Mucosa of stomach (tissue), 1 donor: ENCODE measurements at regions not wholly inside any gene's neighbourhood (a gene's known extent, or its start where the extent isn't known, plus 50 kb on each side); places are given as distances from the start of the nearest gene placed in this dataset.
"Not testable (repeated sequence)": the region's sequence is repeated elsewhere in the genome, so short reads cannot be mapped to it uniquely, and the experiment has no call there.

Experiments used
- H3K27me3 ChIP-seq: one replicate; pipeline ENCODE4 v1.7.0; 2013; ENCODE audit warnings: mild to moderate bottlenecking, low read length; ENCODE audit not compliant: control insufficient read depth, insufficient read depth
- H3K36me3 ChIP-seq: one replicate; pipeline ENCODE4 v1.7.0; 2013; ENCODE audit warnings: low read length; ENCODE audit not compliant: control insufficient read depth, insufficient read depth
- H3K4me1 ChIP-seq: one replicate; pipeline ENCODE4 v1.7.0; 2013; ENCODE audit warnings: mild to moderate bottlenecking, low read length; ENCODE audit not compliant: control insufficient read depth, insufficient read depth
- H3K4me3 ChIP-seq: one replicate; pipeline ENCODE4 v1.7.0; 2013; ENCODE audit warnings: low read length
- H3K9ac ChIP-seq: one replicate; pipeline ENCODE4 v1.7.0; 2013; ENCODE audit warnings: mild to moderate bottlenecking, low read length, moderate library complexity
- H3K9me3 ChIP-seq: one replicate; pipeline ENCODE4 v1.7.0; 2013; ENCODE audit warnings: mild to moderate bottlenecking, low read length, moderate library complexity; ENCODE audit not compliant: control insufficient read depth
- donor health status: Pancreatic carcinoma.

DNA sequence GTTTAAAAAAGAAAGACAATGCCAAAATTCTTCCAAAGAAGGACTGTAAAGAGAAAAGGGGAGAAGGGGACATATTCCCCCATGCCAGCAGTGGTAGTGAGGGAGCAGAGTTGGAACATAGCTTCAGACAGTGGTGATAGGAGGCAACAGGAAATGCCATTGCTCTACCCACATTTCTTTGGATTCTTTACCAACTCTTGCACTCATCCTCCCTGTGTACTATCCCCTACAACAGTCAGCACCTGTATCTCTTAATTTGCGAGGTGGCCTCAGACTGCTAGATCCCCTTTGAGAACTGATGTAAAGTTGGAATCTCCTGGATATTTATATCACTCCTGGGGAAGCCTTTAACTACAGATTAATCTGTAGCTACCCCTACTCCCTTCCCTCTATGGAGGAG lies 320.6 kb upstream of the PTGER4 start:
- Histone ChIP-seq H3K4me3 (no peak overlapping the region), H3K4me1 (no peaks in the 10 kb centered on the region), H3K36me3 (no peaks in the 10 kb centered on the region), H3K9me3 (no peaks in the 10 kb centered on the region), H3K9ac (no peak overlapping the region), H3K27me3 (no peaks in the 10 kb centered on the region)

DNA sequence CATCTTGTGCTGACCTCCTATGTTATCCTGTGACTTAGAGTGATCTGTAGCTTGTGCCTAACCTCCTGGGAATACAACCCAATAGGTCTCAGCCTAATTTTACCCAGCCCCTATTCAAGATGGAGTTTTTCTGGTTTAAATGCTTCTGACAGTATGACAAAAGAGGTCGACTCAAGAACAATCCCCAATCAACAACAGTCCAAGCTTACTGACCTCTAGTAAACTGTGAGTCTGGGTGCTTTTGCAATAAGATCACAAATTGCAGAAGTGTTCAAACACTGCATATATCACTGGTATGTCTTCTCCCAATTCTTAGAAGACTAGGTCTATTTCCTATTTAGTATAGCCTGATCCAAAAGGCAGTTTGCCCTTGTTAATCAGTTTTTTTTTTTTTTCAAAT lies 323.5 kb upstream of the PTGER4 start:
- no peaks in the 10 kb centered on the region for H3K9me3 ChIP-seq
- H3K9ac ChIP-seq, result no peak overlapping the region
- no peaks in the 10 kb centered on the region for H3K27me3 ChIP-seq
- H3K4me3 ChIP-seq, result no peak overlapping the region
- no peaks in the 10 kb centered on the region for H3K36me3 ChIP-seq
- H3K4me1 ChIP-seq, result no peaks in the 10 kb centered on the region

DNA sequence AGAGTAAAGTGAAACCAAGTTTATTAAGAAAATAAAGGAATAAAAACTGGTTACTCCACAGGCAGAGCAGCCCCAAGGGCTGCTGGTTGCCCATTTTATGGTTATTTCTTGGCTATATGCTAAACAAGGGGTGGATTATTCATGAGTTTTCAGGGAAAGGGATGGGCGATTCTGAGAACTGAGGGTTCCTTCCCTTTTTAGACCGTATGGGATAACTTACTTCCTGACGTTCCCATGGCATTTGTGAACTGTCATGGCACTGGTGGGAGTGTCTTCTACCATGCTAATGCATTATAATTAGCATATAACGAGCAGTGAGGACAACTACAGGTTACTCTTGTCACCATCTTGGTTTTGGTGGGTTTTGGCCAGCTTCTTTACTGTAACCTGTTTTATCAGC lies 323.9 kb upstream of the PTGER4 start:
- Histone ChIP-seq H3K36me3 (no peaks in the 10 kb centered on the region), H3K9me3 (no peaks in the 10 kb centered on the region), H3K9ac (no peak overlapping the region), H3K4me1 (no peaks in the 10 kb centered on the region), H3K4me3 (no peak overlapping the region), H3K27me3 (no peaks in the 10 kb centered on the region)

DNA sequence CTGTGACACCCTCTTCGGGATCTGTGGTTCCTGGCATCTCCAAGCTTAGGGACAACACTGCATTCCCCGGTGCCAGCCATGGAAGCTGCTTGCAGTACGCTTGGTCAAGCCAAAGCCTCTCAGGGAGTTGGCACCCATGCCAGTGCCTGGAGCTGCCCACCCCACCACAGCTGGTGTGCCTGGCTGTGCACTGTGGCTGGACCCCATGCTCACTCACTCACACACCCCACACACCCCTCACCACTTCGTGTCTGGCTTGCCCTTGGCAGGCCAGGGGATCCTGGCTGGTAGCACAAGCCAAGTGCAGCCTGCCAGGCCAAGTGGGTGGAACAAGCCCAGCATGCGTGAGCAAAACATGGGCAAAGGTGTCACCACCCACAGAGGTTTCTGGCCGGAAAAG lies 324.5 kb upstream of the PTGER4 start:
- no peak overlapping the region for H3K9ac ChIP-seq
- no peaks in the 10 kb centered on the region for H3K36me3 ChIP-seq
- no peak overlapping the region for H3K4me3 ChIP-seq
- no peaks in the 10 kb centered on the region for H3K27me3 ChIP-seq
- no peaks in the 10 kb centered on the region for H3K9me3 ChIP-seq
- no peaks in the 10 kb centered on the region for H3K4me1 ChIP-seq

DNA sequence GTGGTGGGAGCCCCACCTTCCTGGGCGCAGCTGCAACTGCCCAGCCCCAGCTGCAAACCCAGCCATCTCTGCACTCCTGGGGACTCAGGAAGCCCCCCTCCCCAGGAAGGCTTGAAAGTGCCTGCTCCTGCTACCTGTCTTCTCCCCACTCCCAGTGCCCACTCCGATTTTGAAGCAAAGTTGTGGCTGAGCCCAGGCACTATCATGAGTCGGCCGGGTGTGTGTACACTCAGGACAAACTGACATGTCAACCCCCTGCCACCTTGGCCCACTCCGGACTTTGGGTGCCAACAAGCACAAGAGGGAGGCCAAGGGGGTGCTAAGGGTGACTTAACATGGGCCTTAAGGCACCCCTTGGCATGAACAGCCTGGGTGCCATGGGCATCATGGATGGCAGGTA lies 325.5 kb upstream of the PTGER4 start:
- H3K4me1 ChIP-seq, result no peaks in the 10 kb centered on the region
- H3K36me3 ChIP-seq, result no peaks in the 10 kb centered on the region
- no peaks in the 10 kb centered on the region for H3K9me3 ChIP-seq
- no peaks in the 10 kb centered on the region for H3K27me3 ChIP-seq
- no peak overlapping the region for H3K9ac ChIP-seq
- no peak overlapping the region for H3K4me3 ChIP-seq

DNA sequence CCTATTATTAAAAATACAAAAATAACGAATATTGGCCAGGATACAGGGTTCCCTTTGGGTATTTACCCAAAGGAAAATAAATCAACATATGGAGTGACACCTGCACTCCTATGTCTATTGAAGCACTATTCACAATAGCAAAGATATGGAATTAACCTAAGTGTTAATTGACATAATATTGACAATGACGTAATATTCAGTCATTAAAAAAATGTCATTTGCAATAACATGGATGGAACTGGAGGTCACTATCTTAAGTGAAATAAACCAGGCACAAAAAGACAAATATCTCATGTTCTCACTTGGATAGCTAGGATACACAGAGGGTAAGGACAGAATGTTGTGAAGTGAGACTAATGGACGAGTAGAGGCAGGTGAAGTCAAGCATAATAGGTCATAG lies 326.3 kb upstream of the PTGER4 start:
- H3K36me3 ChIP-seq, result no peaks in the 10 kb centered on the region
- no peaks in the 10 kb centered on the region for H3K9me3 ChIP-seq
- no peaks in the 10 kb centered on the region for H3K4me1 ChIP-seq
- H3K27me3 ChIP-seq, result no peaks in the 10 kb centered on the region
- H3K4me3 ChIP-seq, result no peak overlapping the region
- no peak overlapping the region for H3K9ac ChIP-seq

DNA sequence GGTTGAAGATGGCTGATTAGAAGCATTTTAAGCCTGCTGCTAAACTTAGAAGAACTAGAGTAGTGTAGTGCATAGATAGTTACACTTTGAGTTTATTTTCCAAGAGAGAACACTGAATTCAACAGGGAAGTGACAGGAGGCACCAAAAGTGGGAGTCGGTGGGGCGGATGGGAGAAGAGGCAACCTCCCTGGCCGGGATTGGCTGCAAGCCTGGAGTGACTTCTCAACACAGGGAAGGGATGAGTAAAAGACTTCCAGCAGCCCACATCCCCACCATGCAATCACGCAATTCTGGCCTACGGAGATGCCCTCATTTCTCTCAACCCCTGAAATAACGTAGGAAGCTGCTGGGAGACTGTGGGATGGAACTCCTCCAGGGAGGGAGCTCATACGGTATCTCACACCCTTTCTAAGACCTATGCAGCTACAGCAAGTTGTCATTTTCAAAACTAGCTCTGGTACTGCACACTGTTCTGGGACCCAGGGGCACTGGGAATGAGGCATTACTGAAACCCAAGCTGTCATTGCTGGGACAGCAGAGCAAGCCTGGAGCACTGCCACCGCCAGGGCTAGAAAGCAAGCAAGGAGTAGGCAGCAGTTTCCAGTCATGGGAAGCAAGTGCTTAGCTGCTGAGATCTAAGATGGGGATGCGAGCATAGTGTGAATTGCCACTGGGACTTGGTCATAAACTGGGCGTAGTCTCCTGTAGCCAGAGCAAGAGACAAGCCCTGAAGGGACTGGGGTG lies 331.6 kb upstream of the PTGER4 start:
- Histone ChIP-seq H3K27me3 (no peaks in the 10 kb centered on the region), H3K9me3 (no peaks in the 10 kb centered on the region), H3K4me3 (no peak overlapping the region), H3K9ac (no peak overlapping the region), H3K4me1 (no peaks in the 10 kb centered on the region), H3K36me3 (no peaks in the 10 kb centered on the region)

DNA sequence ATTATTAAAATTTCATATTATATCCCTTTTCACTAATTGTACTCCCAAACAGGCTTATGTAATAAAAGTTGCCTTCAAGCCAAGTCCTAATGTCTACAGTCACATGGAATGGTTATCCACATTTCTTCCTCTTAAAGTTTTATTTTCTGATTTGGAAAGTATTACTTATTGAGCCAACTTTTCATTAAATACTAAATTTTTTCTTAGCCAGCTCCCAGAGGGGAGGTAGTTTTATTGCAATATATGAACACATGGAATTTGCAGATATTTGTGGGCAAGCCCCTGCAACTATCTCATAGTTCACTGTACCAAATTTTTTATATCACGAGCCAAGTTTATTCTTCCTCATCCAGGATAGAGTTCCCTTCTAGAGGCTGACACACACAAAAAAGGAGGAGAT lies 332.8 kb upstream of the PTGER4 start:
- no peaks in the 10 kb centered on the region for H3K9me3 ChIP-seq
- no peak overlapping the region for H3K4me3 ChIP-seq

DNA sequence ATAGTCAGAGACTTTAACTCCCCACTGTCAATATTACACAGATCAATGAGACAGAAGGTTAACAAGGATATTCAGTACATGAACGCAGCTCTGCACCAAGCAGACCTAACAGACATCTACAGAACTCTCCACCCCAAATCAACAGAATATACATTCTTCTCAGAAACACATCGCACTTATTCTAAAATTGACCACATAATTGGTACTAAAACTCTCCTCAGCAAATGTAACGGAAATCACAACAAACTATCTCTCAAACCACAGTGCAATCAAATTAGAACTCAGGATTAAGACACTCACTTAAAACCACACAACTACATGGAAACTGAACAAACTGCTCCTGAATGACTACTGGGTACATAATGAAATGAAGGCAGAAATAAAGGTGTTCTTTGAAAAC lies 341.3 kb upstream of the PTGER4 start:
- not testable (repeated sequence) for H3K4me3 ChIP-seq, H3K27me3 ChIP-seq, H3K4me1 ChIP-seq, H3K36me3 ChIP-seq, H3K9ac ChIP-seq, H3K9me3 ChIP-seq

More for the DNA sequence above, 332.8 kb upstream of the PTGER4 start:
- H3K4me1 ChIP-seq, result no peaks in the 10 kb centered on the region
- no peak overlapping the region for H3K9ac ChIP-seq
- no peaks in the 10 kb centered on the region for H3K27me3 ChIP-seq
- no peaks in the 10 kb centered on the region for H3K36me3 ChIP-seq

DNA sequence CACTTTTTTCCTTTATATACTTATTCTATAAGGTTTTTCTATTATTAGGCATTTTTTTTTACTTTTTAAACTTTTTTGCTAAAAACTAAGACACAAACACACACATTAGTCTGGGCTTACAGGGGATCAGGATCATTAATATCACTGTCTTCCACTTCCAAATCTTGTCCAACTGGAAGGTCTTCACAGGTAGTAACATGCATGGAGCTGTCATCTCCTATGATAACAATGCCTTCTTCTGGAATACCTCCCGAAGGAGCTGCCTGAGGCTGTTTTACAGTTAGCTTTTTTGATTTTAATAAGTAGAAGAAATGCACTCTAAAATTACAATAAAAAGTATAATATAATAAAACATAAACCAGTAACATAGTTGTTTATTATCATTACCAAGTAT lies 345.5 kb upstream of the PTGER4 start:
- Histone ChIP-seq H3K4me3 (no peak overlapping the region), H3K9ac (no peak overlapping the region), H3K36me3 (no peaks in the 10 kb centered on the region), H3K4me1 (no peaks in the 10 kb centered on the region), H3K9me3 (no peaks in the 10 kb centered on the region), H3K27me3 (no peaks in the 10 kb centered on the region)

DNA sequence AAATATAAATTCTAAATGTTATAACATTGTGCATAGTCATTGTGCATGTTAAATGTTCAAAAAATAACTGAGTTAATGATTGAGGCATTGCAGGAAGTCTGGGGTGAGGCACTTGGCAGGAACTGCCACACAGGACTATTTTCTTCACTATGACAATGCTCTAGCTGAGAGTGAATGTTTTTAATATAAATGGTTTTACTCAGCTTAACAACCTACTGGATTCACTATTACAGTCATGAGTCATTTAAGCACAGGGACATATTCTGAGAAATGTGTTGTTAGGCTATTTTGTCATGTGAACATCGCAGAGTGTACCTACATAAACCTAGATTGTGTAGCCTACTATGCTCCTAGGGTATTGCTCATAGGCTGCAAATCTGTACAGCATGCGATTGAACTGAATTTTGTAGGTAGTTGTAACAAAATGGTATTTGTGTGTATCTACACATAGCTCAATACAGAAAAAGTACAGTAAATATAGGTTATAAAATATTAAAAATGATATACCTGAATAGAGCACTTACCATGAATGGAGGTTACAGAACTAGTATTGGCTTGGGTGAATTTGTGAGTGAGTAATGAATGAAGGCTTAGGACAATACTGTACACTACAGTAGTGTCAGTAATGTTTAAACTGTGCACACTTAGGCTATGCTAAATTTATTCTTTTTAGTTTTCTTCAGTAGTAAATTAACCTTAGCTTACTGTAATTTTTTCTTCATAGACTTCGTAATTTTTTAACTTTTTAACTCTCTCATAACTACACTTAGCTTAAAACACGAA lies 346.1 kb upstream of the PTGER4 start:
- Histone ChIP-seq H3K9me3 (no peaks in the 10 kb centered on the region), H3K4me3 (no peak overlapping the region), H3K9ac (no peak overlapping the region), H3K36me3 (no peaks in the 10 kb centered on the region), H3K27me3 (no peaks in the 10 kb centered on the region), H3K4me1 (no peaks in the 10 kb centered on the region)

DNA sequence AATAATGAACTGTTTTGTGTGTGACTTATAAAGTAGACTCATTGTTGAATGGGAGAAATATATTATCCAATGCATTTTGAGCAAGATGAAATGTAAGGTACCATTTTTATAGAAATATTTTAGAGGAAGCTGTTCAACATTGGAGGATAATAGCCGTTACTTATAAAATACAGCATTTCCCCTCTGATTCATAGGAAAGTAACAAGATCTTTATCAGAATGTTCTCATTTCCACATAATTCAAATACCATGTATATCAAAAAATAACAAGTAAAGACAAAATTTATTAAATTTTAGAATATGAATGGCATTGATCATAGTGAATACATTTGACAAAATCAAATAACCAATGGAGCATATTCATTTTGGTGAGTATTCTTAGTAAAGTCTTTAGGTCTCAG lies 346.7 kb upstream of the PTGER4 start:
- H3K4me1 ChIP-seq, result no peaks in the 10 kb centered on the region
- no peak overlapping the region for H3K4me3 ChIP-seq
- H3K9ac ChIP-seq, result no peak overlapping the region
- H3K36me3 ChIP-seq, result no peaks in the 10 kb centered on the region
- H3K27me3 ChIP-seq, result no peaks in the 10 kb centered on the region
- H3K9me3 ChIP-seq, result no peaks in the 10 kb centered on the region
